ENCODE measurements at regions not wholly inside any gene's neighbourhood (a gene's known extent, or its start where the extent isn't known, plus 50 kb on each side); places are given as distances from the start of the nearest gene placed in this dataset.

- peaks cover 16 to 21% of the 10 kb centered on the region in 2 donors for H3K4me1 ChIP-seq (ENCODE audit: control insufficient read depth in 1 of 2, insufficient read depth in 2 of 2, low read length in 2 of 2)
- peaks cover 0 to 3% of the 10 kb centered on the region in 2 donors for H3K36me3 ChIP-seq (ENCODE audit: control insufficient read depth in 1 of 2, insufficient read depth in 2 of 2, low read length in 2 of 2)
- no peak overlapping the region for H3K27ac ChIP-seq (ENCODE audit: low read depth, low read length)
- no peak overlapping the region for H3K9ac ChIP-seq (ENCODE audit: low read depth in 1 of 2, low read length in 2 of 2)
- H3K4me3 ChIP-seq (ENCODE audit: low read depth in 1 of 2, low read length in 2 of 2) = no peak overlapping the region
- no peaks in the 10 kb centered on the region for H3K27me3 ChIP-seq (ENCODE audit: control insufficient read depth in 1 of 2, insufficient read depth in 2 of 2, low read length in 2 of 2)
- no peaks in the 10 kb centered on the region for H3K9me3 ChIP-seq (ENCODE audit: control insufficient read depth in 1 of 2, low read length in 2 of 2)
Observed at GRCh38 chr18:46247942-46248341, 143.8 kb downstream of the HAUS1 start.

GRCh38 chr18:46250084-46250811, 146.1 kb downstream of the HAUS1 start:
- peak overlapping the region; percentile 59 for H3K27ac ChIP-seq (ENCODE audit: low read depth, low read length)
- H3K27me3 ChIP-seq (ENCODE audit: control insufficient read depth in 1 of 2, insufficient read depth in 2 of 2, low read length in 2 of 2) = no peaks in the 10 kb centered on the region
- H3K9ac ChIP-seq (ENCODE audit: low read depth in 1 of 2, low read length in 2 of 2) = peak overlapping the region in 1 of 2 donors; percentile 30
- peaks cover 16 to 21% of the 10 kb centered on the region in 2 donors for H3K4me1 ChIP-seq (ENCODE audit: control insufficient read depth in 1 of 2, insufficient read depth in 2 of 2, low read length in 2 of 2)
- peaks cover 0 to 3% of the 10 kb centered on the region in 2 donors for H3K36me3 ChIP-seq (ENCODE audit: control insufficient read depth in 1 of 2, insufficient read depth in 2 of 2, low read length in 2 of 2)
- peak overlapping the region; percentile 9 to 24 for H3K4me3 ChIP-seq (ENCODE audit: low read depth in 1 of 2, low read length in 2 of 2)
- H3K9me3 ChIP-seq (ENCODE audit: control insufficient read depth in 1 of 2, low read length in 2 of 2) = no peaks in the 10 kb centered on the region

- Histone ChIP-seq H3K4me3 (ENCODE audit: low read depth in 1 of 2, low read length in 2 of 2) (peak overlapping the region in 1 of 2 donors; percentile 24), H3K9ac (ENCODE audit: low read depth in 1 of 2, low read length in 2 of 2) (peak overlapping the region in 1 of 2 donors; percentile 30)
Observed at GRCh38 chr18:46250812-46251173, 146.6 kb downstream of the HAUS1 start.

GRCh38 chr18:46252759-46253158, 148.6 kb downstream of the HAUS1 start:
- H3K9ac ChIP-seq (ENCODE audit: low read depth in 1 of 2, low read length in 2 of 2) = no peak overlapping the region
- H3K36me3 ChIP-seq (ENCODE audit: control insufficient read depth in 1 of 2, insufficient read depth in 2 of 2, low read length in 2 of 2) = peaks cover 0 to 3% of the 10 kb centered on the region in 2 donors
- no peak overlapping the region for H3K4me3 ChIP-seq (ENCODE audit: low read depth in 1 of 2, low read length in 2 of 2)
- no peak overlapping the region for H3K27ac ChIP-seq (ENCODE audit: low read depth, low read length)
- H3K9me3 ChIP-seq (ENCODE audit: control insufficient read depth in 1 of 2, low read length in 2 of 2) = no peaks in the 10 kb centered on the region
- no peaks in the 10 kb centered on the region for H3K27me3 ChIP-seq (ENCODE audit: control insufficient read depth in 1 of 2, insufficient read depth in 2 of 2, low read length in 2 of 2)
- peaks cover 16 to 21% of the 10 kb centered on the region in 2 donors for H3K4me1 ChIP-seq (ENCODE audit: control insufficient read depth in 1 of 2, insufficient read depth in 2 of 2, low read length in 2 of 2)

More at GRCh38 chr18:46250812-46251173, 146.6 kb downstream of the HAUS1 start:
- H3K9me3 ChIP-seq (ENCODE audit: control insufficient read depth in 1 of 2, low read length in 2 of 2) = no peaks in the 10 kb centered on the region
- peaks cover 0 to 3% of the 10 kb centered on the region in 2 donors for H3K36me3 ChIP-seq (ENCODE audit: control insufficient read depth in 1 of 2, insufficient read depth in 2 of 2, low read length in 2 of 2)
- no peaks in the 10 kb centered on the region for H3K27me3 ChIP-seq (ENCODE audit: control insufficient read depth in 1 of 2, insufficient read depth in 2 of 2, low read length in 2 of 2)
- peaks cover 16 to 21% of the 10 kb centered on the region in 2 donors for H3K4me1 ChIP-seq (ENCODE audit: control insufficient read depth in 1 of 2, insufficient read depth in 2 of 2, low read length in 2 of 2)
- peak overlapping the region; percentile 44 for H3K27ac ChIP-seq (ENCODE audit: low read depth, low read length)

DNA sequence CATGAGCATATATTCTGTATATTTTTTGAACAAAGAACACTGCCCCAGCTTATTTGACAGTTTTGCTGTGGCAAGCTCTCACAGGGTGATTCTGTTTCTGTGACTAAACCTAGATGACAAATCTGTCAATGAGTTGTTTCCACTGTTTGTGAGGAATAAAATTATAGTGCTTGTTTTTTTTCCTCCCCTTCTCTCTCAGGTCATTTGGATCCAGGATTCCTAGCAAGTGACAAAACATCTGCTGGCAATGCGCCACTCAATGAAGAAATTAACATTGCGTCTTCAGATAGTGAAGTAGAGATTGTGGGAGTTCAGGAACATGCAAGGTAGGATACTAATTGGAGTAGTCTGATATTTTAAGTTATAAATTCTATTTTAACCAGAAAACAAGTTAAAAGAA, 149.3 kb downstream of the HAUS1 start:
- H3K4me1 ChIP-seq (ENCODE audit: control insufficient read depth in 1 of 2, insufficient read depth in 2 of 2, low read length in 2 of 2) = peaks cover 16 to 21% of the 10 kb centered on the region in 2 donors
- no peaks in the 10 kb centered on the region for H3K27me3 ChIP-seq (ENCODE audit: control insufficient read depth in 1 of 2, insufficient read depth in 2 of 2, low read length in 2 of 2)
- no peak overlapping the region for H3K4me3 ChIP-seq (ENCODE audit: low read depth in 1 of 2, low read length in 2 of 2)
- no peak overlapping the region for H3K9ac ChIP-seq (ENCODE audit: low read depth in 1 of 2, low read length in 2 of 2)
- H3K27ac ChIP-seq (ENCODE audit: low read depth, low read length) = no peak overlapping the region
- H3K36me3 ChIP-seq (ENCODE audit: control insufficient read depth in 1 of 2, insufficient read depth in 2 of 2, low read length in 2 of 2) = peaks cover 0 to 3% of the 10 kb centered on the region in 2 donors
- no peaks in the 10 kb centered on the region for H3K9me3 ChIP-seq (ENCODE audit: control insufficient read depth in 1 of 2, low read length in 2 of 2)

DNA sequence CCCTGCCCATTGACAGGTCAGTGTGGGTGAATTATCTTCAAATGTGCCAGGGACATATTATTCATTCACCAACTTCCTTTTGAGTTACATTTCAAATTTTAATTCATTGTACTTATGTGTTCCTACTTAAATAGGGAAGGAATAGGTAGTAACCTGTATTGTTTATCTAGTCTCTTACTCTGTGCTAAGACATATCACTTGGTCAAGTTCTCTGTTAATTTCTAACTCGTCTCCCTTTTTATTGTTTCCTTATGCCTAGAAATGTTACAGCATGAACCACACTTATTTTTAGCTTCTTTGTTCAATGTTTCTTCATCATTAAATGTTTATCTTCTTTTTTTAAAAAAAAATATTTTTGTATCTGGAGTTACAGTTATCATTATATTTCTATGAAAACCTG, 151.9 kb downstream of the HAUS1 start:
- H3K9ac ChIP-seq (ENCODE audit: low read depth in 1 of 2, low read length in 2 of 2) = no peak overlapping the region
- no peak overlapping the region for H3K27ac ChIP-seq (ENCODE audit: low read depth, low read length)
- peaks cover 1 to 3% of the 10 kb centered on the region in 2 donors for H3K4me1 ChIP-seq (ENCODE audit: control insufficient read depth in 1 of 2, insufficient read depth in 2 of 2, low read length in 2 of 2)
- no peaks in the 10 kb centered on the region for H3K36me3 ChIP-seq (ENCODE audit: control insufficient read depth in 1 of 2, insufficient read depth in 2 of 2, low read length in 2 of 2)
- no peaks in the 10 kb centered on the region for H3K9me3 ChIP-seq (ENCODE audit: control insufficient read depth in 1 of 2, low read length in 2 of 2)
- H3K4me3 ChIP-seq (ENCODE audit: low read depth in 1 of 2, low read length in 2 of 2) = no peak overlapping the region
- H3K27me3 ChIP-seq (ENCODE audit: control insufficient read depth in 1 of 2, insufficient read depth in 2 of 2, low read length in 2 of 2) = no peaks in the 10 kb centered on the region

DNA sequence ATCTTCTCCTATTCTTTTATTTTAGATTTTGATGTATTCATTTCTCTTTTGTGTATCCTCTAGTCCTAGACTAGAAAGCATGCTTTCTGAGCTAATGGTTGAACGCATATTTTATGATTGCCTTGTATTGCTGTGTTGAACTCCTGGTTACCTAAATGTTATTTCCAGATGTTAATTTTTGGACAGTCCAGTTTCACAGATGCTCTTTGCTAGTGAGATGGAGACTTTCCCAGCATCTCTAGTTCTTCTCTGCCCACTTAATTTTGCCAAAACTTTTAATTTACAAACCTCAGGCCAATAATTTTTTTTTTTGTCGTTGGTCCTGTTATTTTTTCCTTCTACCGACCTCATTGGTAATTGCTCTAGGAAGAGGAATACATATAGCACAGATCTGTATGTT, 153.2 kb downstream of the HAUS1 start:
- Histone ChIP-seq H3K4me3 (ENCODE audit: low read depth in 1 of 2, low read length in 2 of 2) (no peak overlapping the region), H3K9ac (ENCODE audit: low read depth in 1 of 2, low read length in 2 of 2) (no peak overlapping the region), H3K4me1 (ENCODE audit: control insufficient read depth in 1 of 2, insufficient read depth in 2 of 2, low read length in 2 of 2) (no peaks in the 10 kb centered on the region), H3K27me3 (ENCODE audit: control insufficient read depth in 1 of 2, insufficient read depth in 2 of 2, low read length in 2 of 2) (no peaks in the 10 kb centered on the region), H3K9me3 (ENCODE audit: control insufficient read depth in 1 of 2, low read length in 2 of 2) (no peaks in the 10 kb centered on the region), H3K36me3 (ENCODE audit: control insufficient read depth in 1 of 2, insufficient read depth in 2 of 2, low read length in 2 of 2) (no peaks in the 10 kb centered on the region), H3K27ac (ENCODE audit: low read depth, low read length) (no peak overlapping the region)

DNA sequence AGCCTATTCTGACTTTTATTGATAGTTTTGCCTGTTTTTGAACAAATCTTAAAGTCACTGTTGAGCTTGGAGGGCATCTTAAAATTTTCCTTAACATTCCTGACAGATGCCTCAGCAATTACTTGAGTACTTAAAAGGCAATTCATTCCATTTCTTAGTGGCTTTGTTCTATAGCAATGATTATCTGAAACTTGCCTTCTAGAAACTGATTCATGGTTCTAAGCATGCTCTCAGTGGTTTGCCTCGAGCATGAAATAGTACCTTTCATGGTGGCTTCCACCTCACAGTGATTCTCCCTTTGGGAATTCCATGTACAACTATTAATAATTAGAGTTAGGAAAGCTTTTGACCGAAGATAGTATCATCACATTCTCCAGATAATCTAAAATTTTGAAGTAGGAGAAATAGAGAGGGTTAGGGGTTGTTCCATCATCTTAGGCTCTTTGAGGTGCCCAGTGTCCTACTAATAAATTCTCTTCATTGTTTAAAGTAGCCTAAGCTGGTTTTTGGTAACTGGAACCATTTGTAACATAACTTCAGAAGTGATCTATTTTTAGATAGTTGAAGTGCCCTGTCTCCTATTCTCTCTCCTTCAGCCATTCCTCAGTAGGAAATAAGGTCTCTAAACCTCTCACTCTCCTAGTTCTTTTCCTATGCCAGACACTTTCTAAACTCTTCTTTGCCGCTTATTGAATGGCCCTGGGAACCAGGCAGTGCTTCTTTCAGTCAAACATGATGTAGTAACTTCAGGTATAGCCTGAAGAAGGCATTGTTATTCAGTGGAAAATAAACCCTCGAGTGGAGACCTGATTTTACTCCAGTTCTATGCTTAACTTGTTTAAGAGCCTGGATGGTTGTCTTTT, 156.1 kb downstream of the HAUS1 start:
- Histone ChIP-seq H3K4me3 (ENCODE audit: low read depth in 1 of 2, low read length in 2 of 2) (no peak overlapping the region), H3K4me1 (ENCODE audit: control insufficient read depth in 1 of 2, insufficient read depth in 2 of 2, low read length in 2 of 2) (no peaks in the 10 kb centered on the region), H3K9me3 (ENCODE audit: control insufficient read depth in 1 of 2, low read length in 2 of 2) (no peaks in the 10 kb centered on the region), H3K9ac (ENCODE audit: low read depth in 1 of 2, low read length in 2 of 2) (no peak overlapping the region), H3K27ac (ENCODE audit: low read depth, low read length) (no peak overlapping the region), H3K36me3 (ENCODE audit: control insufficient read depth in 1 of 2, insufficient read depth in 2 of 2, low read length in 2 of 2) (peaks cover 4 to 22% of the 10 kb centered on the region in 2 donors), H3K27me3 (ENCODE audit: control insufficient read depth in 1 of 2, insufficient read depth in 2 of 2, low read length in 2 of 2) (no peaks in the 10 kb centered on the region)

GRCh38 chr18:46260879-46261143, 156.6 kb downstream of the HAUS1 start:
- H3K4me1 ChIP-seq (ENCODE audit: control insufficient read depth in 1 of 2, insufficient read depth in 2 of 2, low read length in 2 of 2) = no peaks in the 10 kb centered on the region

GRCh38 chr18:46261799-46262198, 157.6 kb downstream of the HAUS1 start:
- Histone ChIP-seq H3K9ac (ENCODE audit: low read depth in 1 of 2, low read length in 2 of 2) (no peak overlapping the region), H3K36me3 (ENCODE audit: control insufficient read depth in 1 of 2, insufficient read depth in 2 of 2, low read length in 2 of 2) (peaks cover 10 to 30% of the 10 kb centered on the region in 2 donors), H3K4me3 (ENCODE audit: low read depth in 1 of 2, low read length in 2 of 2) (no peak overlapping the region), H3K27ac (ENCODE audit: low read depth, low read length) (no peak overlapping the region), H3K4me1 (ENCODE audit: control insufficient read depth in 1 of 2, insufficient read depth in 2 of 2, low read length in 2 of 2) (no peaks in the 10 kb centered on the region), H3K9me3 (ENCODE audit: control insufficient read depth in 1 of 2, low read length in 2 of 2) (no peaks in the 10 kb centered on the region), H3K27me3 (ENCODE audit: control insufficient read depth in 1 of 2, insufficient read depth in 2 of 2, low read length in 2 of 2) (no peaks in the 10 kb centered on the region)

More at GRCh38 chr18:46260879-46261143, 156.6 kb downstream of the HAUS1 start:
- Histone ChIP-seq H3K27ac (ENCODE audit: low read depth, low read length) (no peak overlapping the region), H3K9me3 (ENCODE audit: control insufficient read depth in 1 of 2, low read length in 2 of 2) (no peaks in the 10 kb centered on the region), H3K9ac (ENCODE audit: low read depth in 1 of 2, low read length in 2 of 2) (no peak overlapping the region), H3K4me3 (ENCODE audit: low read depth in 1 of 2, low read length in 2 of 2) (no peak overlapping the region), H3K27me3 (ENCODE audit: control insufficient read depth in 1 of 2, insufficient read depth in 2 of 2, low read length in 2 of 2) (no peaks in the 10 kb centered on the region), H3K36me3 (ENCODE audit: control insufficient read depth in 1 of 2, insufficient read depth in 2 of 2, low read length in 2 of 2) (peaks cover 10 to 23% of the 10 kb centered on the region in 2 donors)

Data from duodenal mucosa (tissue), 2 donors.